ENCODE measurements at regions not wholly inside any gene's neighbourhood (a gene's known extent, or its start where the extent isn't known, plus 50 kb on each side); places are given as distances from the start of the nearest gene placed in this dataset.

- no peak for DNase-seq
Observed at GRCh38 chr3:182740710-182741109, 52.6 kb upstream of the ATP11B start.

GRCh38 chr3:182741214-182741613 is 52.1 kb upstream of the ATP11B start:
- DNase-seq = no peak
